Astrocyte of the cerebellum (primary cell): ENCODE measurements at regions not wholly inside any gene's neighbourhood (a gene's known extent, or its start where the extent isn't known, plus 50 kb on each side); places are given as distances from the start of the nearest gene placed in this dataset.

Experiments used
- DNase-seq: peaks from one replicate; pipeline ENCODE4 v3.0.0-alpha.2; 2011; ENCODE audit warnings: low read depth
- H3K4me3 ChIP-seq: 2 replicates; pipeline ENCODE4 v1.5.1; 2011; ENCODE audit warnings: mild to moderate bottlenecking, low read depth, low read length, moderate library complexity
- CTCF ChIP-seq: IDR thresholded peaks from 2 replicates; pipeline ENCODE4 v1.5.1; 2012; ENCODE audit warnings: low read length, low read depth, moderate library complexity, mild to moderate bottlenecking; ENCODE audit errors: missing control alignments
- in situ Hi-C: cut with HindIII; loops from 2 replicates; pipeline ENCODE4 v1.10.0; 2017; ENCODE audit warnings: low sequenced_read_pairs

GRCh38 chr15:47570044-47570443 lies 147.3 kb upstream of the SEMA6D start:
- H3K4me3 ChIP-seq: no peak overlapping the region
- TF ChIP-seq CTCF: no peak
- in situ Hi-C loops: no loop called here
- no peak for DNase-seq

GRCh38 chr15:47570451-47570850 lies 146.9 kb upstream of the SEMA6D start:
- no peak for TF ChIP-seq CTCF
- DNase-seq: no peak
- no peak overlapping the region for H3K4me3 ChIP-seq
- in situ Hi-C loops: no loop called here

- no peak for TF ChIP-seq CTCF
- peak; percentile 40 for DNase-seq
- in situ Hi-C loops: no loop called here
- no peak overlapping the region for H3K4me3 ChIP-seq
These were observed 146.2 kb upstream of the SEMA6D start for GRCh38 chr15:47570881-47571640.

GRCh38 chr15:47573673-47574072 lies 143.6 kb upstream of the SEMA6D start:
- no peak overlapping the region for H3K4me3 ChIP-seq
- in situ Hi-C loops: no loop called here
- no peak for TF ChIP-seq CTCF
- DNase-seq: no peak

GRCh38 chr15:47577000-47577399 lies 140.3 kb upstream of the SEMA6D start:
- no peak for TF ChIP-seq CTCF
- in situ Hi-C loops: no loop called here
- no peak for DNase-seq
- H3K4me3 ChIP-seq: no peak overlapping the region

GRCh38 chr15:47577461-47577860 lies 139.8 kb upstream of the SEMA6D start:
- TF ChIP-seq CTCF: no peak
- no peak overlapping the region for H3K4me3 ChIP-seq
- no peak for DNase-seq
- in situ Hi-C loops: no loop called here

- no peak for DNase-seq
- no peak overlapping the region for H3K4me3 ChIP-seq
- in situ Hi-C loops: no loop called here
- TF ChIP-seq CTCF: no peak
These were observed 135.1 kb upstream of the SEMA6D start for GRCh38 chr15:47582233-47582632.
